Activated CD4-positive, alpha-beta T cell treated with anti-CD3 and anti-CD28 coated beads, Interleukin-2, Interleukin-6, amounts not matched to agents 100 ng/mL and 50 ng/mL, durations not matched to agents 16 hours and 8 hours (primary cell): ENCODE measurements at regions not wholly inside any gene's neighbourhood (a gene's known extent, or its start where the extent isn't known, plus 50 kb on each side); places are given as distances from the start of the nearest gene placed in this dataset.
"Not testable (repeated sequence)": the region's sequence is repeated elsewhere in the genome, so short reads cannot be mapped to it uniquely, and the experiment has no call there.

Experiments used
- DNase-seq: peaks from one replicate; pipeline ENCODE4 v3.0.0-alpha.2; 2020

DNA sequence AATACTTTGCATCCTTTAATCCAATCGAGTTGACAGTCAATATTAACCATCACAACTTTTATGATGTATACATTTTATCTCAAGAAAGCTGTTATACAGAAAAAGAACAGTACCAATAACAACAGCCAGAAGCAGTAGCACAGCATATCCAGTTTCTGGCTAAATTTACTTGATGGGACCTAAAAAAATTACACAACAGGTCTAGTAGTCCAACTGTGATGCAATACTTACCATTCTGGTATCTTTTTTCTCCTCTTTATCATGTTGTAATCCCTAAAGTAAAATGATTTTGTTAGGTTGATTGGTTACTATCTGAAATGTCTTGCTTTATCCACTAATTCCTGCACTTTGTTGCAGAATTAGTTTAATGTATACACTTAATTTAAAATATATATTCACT is 1150.6 kb downstream of the FAT4 start:
- no peak for DNase-seq

DNA sequence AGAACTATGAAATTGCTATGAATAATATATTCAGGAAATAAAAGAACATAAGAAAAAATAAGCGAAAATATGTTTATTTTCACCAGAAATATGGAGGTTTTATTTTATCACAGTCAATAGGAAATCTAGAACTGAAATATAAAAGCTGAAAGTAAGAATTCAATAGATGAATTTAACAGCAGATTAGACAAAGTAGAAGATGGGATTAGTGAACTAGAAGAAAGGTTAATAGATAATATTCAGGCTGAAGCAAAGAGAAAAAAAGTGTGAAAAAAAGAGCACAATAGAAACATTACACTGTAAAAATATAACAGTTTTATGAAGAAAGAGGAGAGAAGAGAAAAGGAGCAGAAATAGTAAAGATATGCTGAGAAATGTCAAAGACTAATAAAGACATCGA is 1152.1 kb downstream of the FAT4 start:
- no peak for DNase-seq

GRCh38 chr4:126468144-126468543 is 1153.4 kb downstream of the FAT4 start:
- DNase-seq: no peak

- no peak for DNase-seq
Observed at GRCh38 chr4:126470862-126471261, 1156.1 kb downstream of the FAT4 start.

GRCh38 chr4:126475730-126476129 is 1157.0 kb upstream of the INTU start:
- no peak for DNase-seq

GRCh38 chr4:126479709-126480108 is 1153.0 kb upstream of the INTU start:
- no peak for DNase-seq

DNA sequence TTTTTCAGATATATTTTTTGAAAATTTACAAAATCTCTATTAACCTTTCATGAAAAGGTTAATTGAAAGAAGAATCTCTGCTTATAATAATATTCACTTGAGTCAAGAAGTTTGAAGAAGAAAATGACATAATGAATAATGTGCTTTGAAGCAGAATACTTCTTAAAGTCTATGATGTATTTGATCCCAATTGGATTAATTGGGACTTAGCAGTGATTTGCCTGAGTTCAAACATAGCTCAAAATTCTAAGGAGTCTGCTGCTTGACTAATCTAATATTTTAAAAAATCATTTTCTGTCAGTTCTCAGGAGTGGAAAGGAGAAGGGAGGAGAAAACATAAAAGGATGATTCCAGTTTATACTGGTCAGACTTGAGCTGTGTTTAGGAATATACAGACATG is 1150.4 kb upstream of the INTU start:
- no peak for DNase-seq

- DNase-seq: no peak
Observed at GRCh38 chr4:126486377-126486776, 1146.4 kb upstream of the INTU start.

- no peak for DNase-seq
Observed at GRCh38 chr4:126489826-126490463, 1142.8 kb upstream of the INTU start.

DNA sequence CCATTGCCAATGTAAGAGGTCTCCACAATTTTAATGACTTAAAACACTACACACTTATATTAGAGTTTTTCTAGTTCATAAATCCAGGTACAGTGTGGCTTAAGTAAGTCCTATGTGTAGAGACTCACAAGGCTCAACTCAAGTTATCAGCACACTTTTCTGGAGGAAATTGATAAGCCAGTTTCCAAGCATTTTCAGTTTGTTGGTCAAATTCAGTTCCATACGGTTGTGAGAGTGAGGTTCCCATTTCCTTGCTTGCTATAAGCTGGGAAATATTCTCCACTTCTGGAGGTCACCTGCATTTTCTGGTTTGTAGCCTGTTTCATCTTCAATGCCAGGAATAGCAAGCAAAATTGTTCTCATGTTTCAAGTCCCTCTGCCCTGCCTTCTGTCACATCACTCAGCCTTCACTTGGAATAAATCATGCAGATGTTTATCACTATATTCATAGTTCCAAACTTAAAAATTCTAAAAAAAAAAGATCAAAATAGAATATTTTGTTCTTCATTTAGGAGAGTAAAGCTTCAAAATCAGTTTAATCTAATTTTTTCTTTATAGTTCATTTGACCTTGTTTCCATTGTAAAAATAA is 1137.5 kb upstream of the INTU start:
- DNase-seq: no peak

GRCh38 chr4:126512979-126513378 is 1119.8 kb upstream of the INTU start:
- DNase-seq: no peak

GRCh38 chr4:126513596-126513995 is 1119.2 kb upstream of the INTU start:
- no peak for DNase-seq

GRCh38 chr4:126520731-126521130 is 1112.0 kb upstream of the INTU start:
- DNase-seq: no peak

- not testable (repeated sequence) for DNase-seq
Observed at GRCh38 chr4:126525400-126525799, 1107.4 kb upstream of the INTU start.

GRCh38 chr4:126526335-126526734 is 1106.4 kb upstream of the INTU start:
- no peak for DNase-seq

DNA sequence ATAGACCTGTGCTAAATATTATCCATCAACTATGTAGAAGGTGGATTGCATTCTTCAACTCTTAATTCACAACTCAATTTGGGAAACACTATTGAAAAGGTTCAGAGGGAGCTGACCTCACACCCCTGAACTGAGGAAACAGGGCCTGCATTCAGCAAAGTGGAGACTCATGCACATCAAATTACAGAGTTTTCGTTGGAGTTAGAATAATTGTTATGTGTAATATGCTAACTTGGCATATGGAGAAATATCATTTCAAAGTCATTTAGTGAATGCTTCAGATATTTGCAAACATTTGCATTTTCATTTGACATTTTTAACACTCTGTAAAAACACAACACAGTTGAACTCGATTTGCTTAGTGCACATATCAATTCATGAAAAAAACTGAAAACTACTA is 1102.8 kb upstream of the INTU start:
- DNase-seq: no peak

GRCh38 chr4:126530996-126531585 is 1101.7 kb upstream of the INTU start:
- no peak for DNase-seq

DNA sequence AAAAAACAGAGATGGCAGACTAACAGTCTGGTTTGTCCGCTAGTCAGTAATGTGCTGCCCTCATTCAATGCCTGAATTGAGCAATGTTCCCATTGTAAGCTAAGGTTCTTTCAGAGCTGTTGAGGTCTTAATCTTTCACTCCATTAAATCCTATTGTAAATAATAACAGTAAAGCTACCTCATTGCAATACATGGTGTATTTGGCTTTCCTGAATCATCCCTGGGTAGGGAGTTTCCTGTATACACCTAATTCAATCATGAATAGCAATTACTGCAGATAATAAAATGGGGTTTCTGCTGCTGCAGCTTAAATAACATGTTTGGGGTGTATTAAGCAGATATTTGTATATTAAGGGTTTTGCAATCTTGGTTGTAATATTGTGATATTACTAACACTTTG is 1100.2 kb upstream of the INTU start:
- no peak for DNase-seq

GRCh38 chr4:126533146-126533805 is 1099.5 kb upstream of the INTU start:
- DNase-seq: no peak

DNA sequence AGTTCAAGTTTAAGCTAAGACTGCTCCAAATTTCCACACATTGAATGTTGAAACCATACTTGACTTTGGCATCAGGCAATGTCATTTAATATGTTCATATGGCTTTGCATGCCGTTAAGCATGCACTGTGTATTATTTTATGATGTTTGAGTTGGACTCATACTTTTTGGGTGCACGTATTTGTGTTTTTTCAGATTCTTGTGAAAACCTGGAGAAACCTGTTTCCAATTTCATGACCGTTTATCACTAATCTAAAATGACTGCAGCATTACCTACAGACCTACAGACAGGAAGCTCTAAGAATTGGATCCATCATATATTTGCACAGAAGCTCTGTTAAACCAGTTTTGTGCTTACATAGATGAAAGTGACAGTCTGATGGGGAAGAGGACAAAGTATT is 1093.0 kb upstream of the INTU start:
- no peak for DNase-seq

- no peak for DNase-seq
Observed at GRCh38 chr4:126541820-126542219, 1090.9 kb upstream of the INTU start.

DNA sequence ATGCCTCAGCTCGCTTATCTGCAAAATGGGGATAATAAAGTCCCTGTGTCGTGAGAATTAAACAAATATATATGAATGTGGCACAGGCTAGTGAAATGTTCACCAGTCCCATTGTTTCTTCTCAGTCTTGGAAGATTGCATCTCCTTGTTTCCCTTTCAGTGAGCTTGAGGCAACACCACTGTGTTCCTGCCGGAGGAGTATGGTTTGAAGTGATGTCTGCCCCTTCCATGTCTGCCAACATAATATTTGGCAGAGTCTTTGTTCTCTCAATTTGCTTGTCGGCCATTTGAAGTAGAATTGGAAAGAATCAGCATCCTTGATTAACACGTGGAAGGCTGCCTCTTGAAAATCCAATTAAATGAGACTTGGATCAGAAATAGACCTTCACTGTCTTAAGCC is 1088.5 kb upstream of the INTU start:
- no peak for DNase-seq

GRCh38 chr4:126546197-126546596 is 1086.6 kb upstream of the INTU start:
- DNase-seq: not testable (repeated sequence)

DNA sequence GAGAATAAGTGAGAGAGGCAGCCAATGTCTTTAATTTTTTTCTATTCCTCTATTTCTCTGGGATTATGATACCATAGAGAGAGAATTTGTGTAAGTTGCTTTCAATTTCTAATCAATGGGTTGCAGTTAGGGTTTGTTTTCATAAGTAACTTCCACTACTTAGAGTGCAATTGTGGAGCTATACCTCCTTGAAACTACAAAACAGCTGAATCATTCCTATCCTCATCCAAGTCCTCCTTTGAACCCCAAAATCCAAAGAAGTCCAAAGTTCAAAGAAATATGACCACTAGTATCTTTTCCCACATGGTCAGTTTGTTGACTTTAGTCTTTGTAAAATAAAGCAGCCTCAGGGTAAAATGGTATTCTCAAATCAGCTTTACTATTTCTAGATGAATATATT is 1085.4 kb upstream of the INTU start:
- no peak for DNase-seq
